HG02610 (cell line): ENCODE measurements at regions not wholly inside any gene's neighbourhood (a gene's known extent, or its start where the extent isn't known, plus 50 kb on each side); places are given as distances from the start of the nearest gene placed in this dataset.
"Not testable (repeated sequence)": the region's sequence is repeated elsewhere in the genome, so short reads cannot be mapped to it uniquely, and the experiment has no call there.

Experiments
- ATAC-seq: cut with Tn5 transposase; IDR thresholded peaks from one replicate; pipeline ENCODE4 v1.9.1; 2021; ENCODE audit warnings: mild to moderate bottlenecking, moderate library complexity; ENCODE audit not compliant: unreplicated experiment

GRCh38 chr1:72462186-72462905, 180.0 kb upstream of the NEGR1 start:
- no peak for ATAC-seq

GRCh38 chr1:72442262-72442661, 159.9 kb upstream of the NEGR1 start:
- ATAC-seq = no peak

- no peak for ATAC-seq
Measured at GRCh38 chr1:72439036-72439435, 156.7 kb upstream of the NEGR1 start.

GRCh38 chr1:72438270-72438669, 155.9 kb upstream of the NEGR1 start:
- no peak for ATAC-seq

- ATAC-seq = peak; percentile 72
Measured at GRCh38 chr1:72435025-72435424, 152.7 kb upstream of the NEGR1 start.

- no peak for ATAC-seq
Measured at GRCh38 chr1:72434070-72434469, 151.7 kb upstream of the NEGR1 start.

- peak; percentile 69 for ATAC-seq
Measured at GRCh38 chr1:72433591-72433990, 151.3 kb upstream of the NEGR1 start.

GRCh38 chr1:72432645-72433267, 150.4 kb upstream of the NEGR1 start:
- peak; percentile 62 for ATAC-seq

- no peak for ATAC-seq
Measured at GRCh38 chr1:72431810-72432209, 149.5 kb upstream of the NEGR1 start.

GRCh38 chr1:72428276-72428675, 145.9 kb upstream of the NEGR1 start:
- ATAC-seq = not testable (repeated sequence)

GRCh38 chr1:72419229-72419628, 136.9 kb upstream of the NEGR1 start:
- no peak for ATAC-seq

- no peak for ATAC-seq
Measured at GRCh38 chr1:72412286-72412685, 129.9 kb upstream of the NEGR1 start.

- no peak for ATAC-seq
Measured at GRCh38 chr1:72399807-72400206, 117.5 kb upstream of the NEGR1 start.

GRCh38 chr1:72397786-72398185, 115.4 kb upstream of the NEGR1 start:
- ATAC-seq = no peak

GRCh38 chr1:72394457-72394856, 112.1 kb upstream of the NEGR1 start:
- no peak for ATAC-seq

- no peak for ATAC-seq
Measured at GRCh38 chr1:72379072-72379471, 96.7 kb upstream of the NEGR1 start.

- ATAC-seq = no peak
Measured at GRCh38 chr1:72375226-72375625, 92.9 kb upstream of the NEGR1 start.

- no peak for ATAC-seq
Measured at GRCh38 chr1:72371259-72372035, 89.1 kb upstream of the NEGR1 start.

- ATAC-seq = not testable (repeated sequence)
Measured at GRCh38 chr1:72370836-72371235, 88.5 kb upstream of the NEGR1 start.

GRCh38 chr1:72369069-72369757, 86.9 kb upstream of the NEGR1 start:
- ATAC-seq = no peak

- peak; percentile 54 for ATAC-seq
Measured at GRCh38 chr1:72366466-72366865, 84.1 kb upstream of the NEGR1 start.
